Right atrium auricular region (tissue), 2 donors: ENCODE measurements at regions not wholly inside any gene's neighbourhood (a gene's known extent, or its start where the extent isn't known, plus 50 kb on each side); places are given as distances from the start of the nearest gene placed in this dataset.
A peak's percentile ranks its signal among the peaks of the same experiment; 100 is the strongest.

Source experiments
- DNase-seq: peaks from one replicate; pipeline ENCODE4 v3.0.0-alpha.2; 2019; ENCODE audit warnings: low spot score
- H3K27ac ChIP-seq, 2 donors: fragments of 200-600 bp; sonication (generic); 1 replicate in 1 of 2; 2 replicates in 1 of 2; pipeline ENCODE4 v1.5.1; 2016 to 2019
- H3K27me3 ChIP-seq, 2 donors: fragments of 200-600 bp; sonication (generic); one replicate each; pipeline versions ENCODE4 v1.5.1 to v1.6.0; 2017 to 2019
- H3K36me3 ChIP-seq: fragments of 200-600 bp; sonication (generic); one replicate; pipeline ENCODE4 v1.5.1; 2016
- H3K4me1 ChIP-seq, 2 donors: fragments of 200-600 bp; sonication (generic); one replicate each; pipeline versions ENCODE4 v1.5.1 to v1.6.0; 2017 to 2019
- H3K4me3 ChIP-seq, 2 donors: fragments of 200-600 bp; sonication (generic); 1 replicate in 1 of 2; 2 replicates in 1 of 2; pipeline ENCODE4 v1.5.1; 2017 to 2019; ENCODE audit warnings: mild to moderate bottlenecking in 1 of 2, moderate library complexity in 1 of 2
- H3K9me3 ChIP-seq, 2 donors: fragments of 200-600 bp; sonication (generic); one replicate each; pipeline ENCODE4 v1.5.1; 2019
- TF ChIP-seq, protein P1 (sequence below), 2 donors: fragments of 200-600 bp; sonication (generic); IDR thresholded peaks; one replicate each; pipeline ENCODE4 v1.5.1; 2019; ENCODE audit warnings: antibody characterized with exemption in 2 of 2

DNA sequence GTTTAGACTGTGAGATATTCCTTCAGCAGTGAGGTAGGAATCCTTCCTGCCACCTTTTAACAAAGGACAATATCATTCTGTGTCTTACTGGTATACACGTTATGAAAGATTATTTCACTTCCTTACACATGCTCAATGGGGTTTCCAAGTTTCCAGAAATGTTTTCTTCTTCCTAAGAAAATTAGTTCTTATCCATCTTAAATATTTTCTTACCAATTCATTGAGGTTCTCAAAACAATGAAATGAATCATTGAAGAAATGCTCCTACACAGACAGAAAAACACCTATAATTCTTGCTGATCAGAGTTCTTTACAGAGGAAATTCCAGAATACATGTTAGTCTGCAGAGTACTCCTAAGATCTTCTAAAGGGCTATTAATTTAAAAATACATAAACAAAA, 51.4 kb upstream of the SEC61G start:
- Histone ChIP-seq H3K36me3 (no peaks in the 10 kb centered on the region), H3K27ac (no peak overlapping the region), H3K4me1 (peaks cover 0 to 6% of the 10 kb centered on the region in 2 donors), H3K9me3 (no peaks in the 10 kb centered on the region), H3K27me3 (no peaks in the 10 kb centered on the region), H3K4me3 (no peak overlapping the region)
- DNase-seq = no peak
- TF ChIP-seq, protein P1, sequence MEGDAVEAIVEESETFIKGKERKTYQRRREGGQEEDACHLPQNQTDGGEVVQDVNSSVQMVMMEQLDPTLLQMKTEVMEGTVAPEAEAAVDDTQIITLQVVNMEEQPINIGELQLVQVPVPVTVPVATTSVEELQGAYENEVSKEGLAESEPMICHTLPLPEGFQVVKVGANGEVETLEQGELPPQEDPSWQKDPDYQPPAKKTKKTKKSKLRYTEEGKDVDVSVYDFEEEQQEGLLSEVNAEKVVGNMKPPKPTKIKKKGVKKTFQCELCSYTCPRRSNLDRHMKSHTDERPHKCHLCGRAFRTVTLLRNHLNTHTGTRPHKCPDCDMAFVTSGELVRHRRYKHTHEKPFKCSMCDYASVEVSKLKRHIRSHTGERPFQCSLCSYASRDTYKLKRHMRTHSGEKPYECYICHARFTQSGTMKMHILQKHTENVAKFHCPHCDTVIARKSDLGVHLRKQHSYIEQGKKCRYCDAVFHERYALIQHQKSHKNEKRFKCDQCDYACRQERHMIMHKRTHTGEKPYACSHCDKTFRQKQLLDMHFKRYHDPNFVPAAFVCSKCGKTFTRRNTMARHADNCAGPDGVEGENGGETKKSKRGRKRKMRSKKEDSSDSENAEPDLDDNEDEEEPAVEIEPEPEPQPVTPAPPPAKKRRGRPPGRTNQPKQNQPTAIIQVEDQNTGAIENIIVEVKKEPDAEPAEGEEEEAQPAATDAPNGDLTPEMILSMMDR (IDR thresholded peaks at IDR 0.05) = no peak

DNA sequence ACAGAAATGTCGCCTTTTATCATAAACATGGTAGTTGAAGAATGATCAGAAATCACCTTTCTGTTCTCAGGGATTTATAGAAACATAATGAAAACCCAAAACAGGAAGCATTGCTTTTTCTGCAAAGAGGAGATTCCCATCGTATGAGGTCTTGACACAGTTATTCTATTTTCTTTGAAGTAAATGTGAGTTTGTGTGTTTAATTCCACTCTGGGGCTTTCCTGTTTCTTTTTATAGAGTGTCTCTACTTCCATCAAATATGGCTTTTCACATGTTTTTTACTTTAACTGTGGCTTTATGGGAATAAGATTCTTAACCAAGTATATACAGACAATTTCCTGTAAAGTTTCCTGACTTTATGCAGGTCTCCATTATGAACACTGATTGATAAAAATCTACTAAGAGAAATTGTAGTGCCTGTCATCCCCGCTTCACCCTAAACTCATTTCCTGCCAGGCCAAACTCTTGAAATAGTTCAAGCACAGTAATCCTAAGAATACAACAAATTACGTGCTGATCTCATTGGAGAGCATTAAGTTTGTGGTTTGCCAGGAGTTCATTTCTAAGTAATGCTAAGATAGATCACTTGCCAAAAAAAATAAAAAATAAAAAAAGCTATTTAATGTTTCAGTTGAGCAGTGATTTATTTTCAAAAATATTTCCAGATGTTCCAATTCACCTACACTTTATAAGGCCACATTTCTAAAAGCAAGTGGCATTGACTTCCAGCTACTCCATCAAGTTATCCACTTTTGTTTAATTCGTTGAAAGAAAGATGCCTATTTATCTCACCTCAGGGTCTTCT, 52.2 kb upstream of the SEC61G start:
- TF ChIP-seq, protein P1 (IDR thresholded peaks at IDR 0.05) = no peak
- H3K4me1 ChIP-seq = peaks cover 0 to 6% of the 10 kb centered on the region in 2 donors
- no peak for DNase-seq
- no peak overlapping the region for H3K4me3 ChIP-seq
- peak overlapping the region; percentile 44 to 45 for H3K27ac ChIP-seq
- no peaks in the 10 kb centered on the region for H3K9me3 ChIP-seq
- no peaks in the 10 kb centered on the region for H3K27me3 ChIP-seq
- no peaks in the 10 kb centered on the region for H3K36me3 ChIP-seq

DNA sequence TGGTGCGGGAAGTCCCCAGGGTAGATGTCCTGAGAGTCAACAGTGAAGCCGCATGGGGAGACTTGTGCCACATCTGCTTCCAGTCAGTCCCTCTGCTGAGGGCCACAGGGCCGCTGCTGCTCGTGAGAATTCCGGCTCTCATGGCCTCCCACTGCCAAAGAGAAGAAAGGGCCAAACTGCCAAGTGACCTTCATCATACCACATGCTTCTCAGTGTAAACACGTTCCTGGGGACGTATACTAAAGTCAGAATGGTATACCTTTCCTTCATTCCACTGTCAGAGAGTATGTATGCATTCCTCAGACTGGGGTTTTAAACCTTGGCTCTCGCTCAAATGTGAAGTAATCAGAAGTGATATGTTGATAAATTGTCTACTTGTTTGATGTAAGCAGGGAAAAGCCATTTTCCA, 52.8 kb upstream of the SEC61G start:
- H3K4me1 ChIP-seq = peaks cover 0 to 6% of the 10 kb centered on the region in 2 donors
- no peak overlapping the region for H3K4me3 ChIP-seq
- H3K9me3 ChIP-seq = no peaks in the 10 kb centered on the region
- no peaks in the 10 kb centered on the region for H3K27me3 ChIP-seq
- peak overlapping the region; percentile 44 to 45 for H3K27ac ChIP-seq
- no peak for DNase-seq
- no peaks in the 10 kb centered on the region for H3K36me3 ChIP-seq
- TF ChIP-seq, protein P1 (IDR thresholded peaks at IDR 0.05) = no peak

DNA sequence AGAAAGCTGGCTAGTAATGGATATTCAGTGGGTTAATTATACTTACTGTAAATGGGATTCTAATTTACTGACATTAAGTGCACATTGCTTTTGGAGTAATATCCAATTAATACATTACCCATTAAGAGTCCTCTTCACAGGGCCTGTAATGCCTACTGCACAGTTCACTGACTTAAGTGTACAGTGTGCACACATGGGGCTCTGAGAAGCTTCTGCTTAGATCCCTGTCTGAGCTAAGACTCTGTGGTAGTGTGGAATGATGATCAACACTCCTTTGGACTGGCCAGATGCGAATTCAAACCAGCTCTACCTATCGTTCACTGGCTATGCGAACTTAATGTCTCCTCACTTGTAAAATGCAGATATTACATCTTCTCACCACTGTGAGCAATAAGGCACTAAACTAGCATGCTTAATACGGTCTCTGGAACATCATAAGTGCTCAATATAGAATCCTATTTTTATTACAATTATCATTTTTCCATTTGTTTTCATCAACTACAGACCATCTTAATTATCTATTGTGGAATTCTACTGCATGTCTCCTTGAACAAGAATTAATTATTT, 53.8 kb upstream of the SEC61G start:
- Histone ChIP-seq H3K36me3 (no peaks in the 10 kb centered on the region), H3K9me3 (no peaks in the 10 kb centered on the region), H3K27me3 (no peaks in the 10 kb centered on the region), H3K4me1 (peaks cover 0 to 6% of the 10 kb centered on the region in 2 donors), H3K27ac (no peak overlapping the region), H3K4me3 (no peak overlapping the region)
- DNase-seq = no peak
- TF ChIP-seq, protein P1 (IDR thresholded peaks at IDR 0.05) = no peak

DNA sequence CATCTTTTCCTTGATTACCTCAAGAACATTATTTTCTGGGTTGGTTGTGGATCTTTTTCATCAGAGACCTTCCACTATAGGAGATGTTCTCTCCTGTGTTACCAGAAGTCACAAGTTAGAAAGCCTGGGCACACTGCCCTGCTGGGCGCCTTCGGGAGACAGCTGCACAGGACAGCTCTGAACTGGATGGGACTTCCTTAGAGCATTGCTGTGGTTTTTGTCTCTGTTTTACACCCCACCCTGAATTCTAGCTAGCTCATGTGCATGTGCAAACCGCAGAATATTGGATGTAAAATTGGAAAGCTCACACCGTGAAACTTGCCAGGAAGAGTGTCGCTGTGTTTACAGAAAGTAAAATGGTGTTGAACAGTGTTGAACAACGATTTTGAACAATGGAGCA, 54.4 kb upstream of the SEC61G start:
- no peaks in the 10 kb centered on the region for H3K36me3 ChIP-seq
- H3K27me3 ChIP-seq = no peaks in the 10 kb centered on the region
- no peaks in the 10 kb centered on the region for H3K9me3 ChIP-seq
- H3K4me1 ChIP-seq = peaks cover 0 to 6% of the 10 kb centered on the region in 2 donors
- no peak overlapping the region for H3K4me3 ChIP-seq
- H3K27ac ChIP-seq = no peak overlapping the region
- no peak for DNase-seq
- TF ChIP-seq, protein P1 (IDR thresholded peaks at IDR 0.05) = no peak
